GM19467 (cell line): ENCODE measurements at regions not wholly inside any gene's neighbourhood (a gene's known extent, or its start where the extent isn't known, plus 50 kb on each side); places are given as distances from the start of the nearest gene placed in this dataset.
"Not testable (repeated sequence)": the region's sequence is repeated elsewhere in the genome, so short reads cannot be mapped to it uniquely, and the experiment has no call there.

Experiments used
- ATAC-seq: cut with Tn5 transposase; IDR thresholded peaks from one replicate; pipeline ENCODE4 v1.9.1; 2021; ENCODE audit warnings: mild to moderate bottlenecking, moderate library complexity; ENCODE audit not compliant: unreplicated experiment

- no peak for ATAC-seq
These were observed 66.9 kb upstream of the CPSF6 start for GRCh38 chr12:69172491-69172890.

GRCh38 chr12:69173368-69173767 is 66.0 kb upstream of the CPSF6 start:
- no peak for ATAC-seq

- ATAC-seq: no peak
These were observed 59.6 kb upstream of the CPSF6 start for GRCh38 chr12:69179786-69180185.

- ATAC-seq: not testable (repeated sequence)
These were observed 51.8 kb upstream of the CPSF6 start for GRCh38 chr12:69187572-69187971.

GRCh38 chr12:69189378-69189978 is 49.9 kb upstream of the CPSF6 start:
- no peak for ATAC-seq
